ENCODE measurements at regions not wholly inside any gene's neighbourhood (a gene's known extent, or its start where the extent isn't known, plus 50 kb on each side); places are given as distances from the start of the nearest gene placed in this dataset.

- H3K27ac ChIP-seq = no peak overlapping the region
- H3K27me3 ChIP-seq = no peaks in the 10 kb centered on the region
- no peak for DNase-seq
- ATAC-seq = no peak
- no peak overlapping the region for H3K4me3 ChIP-seq
- 52% methylated on average over 11 of the region's 11 CpGs for WGBS (ENCODE audit: insufficient coverage, low coverage, low lambda C conversion rate, missing lambda C conversion rate)
- H3K4me1 ChIP-seq = no peaks in the 10 kb centered on the region
- intact Hi-C loops (cut with DNase I) = no loop called here
- TF ChIP-seq POLR2A (IDR thresholded peaks at IDR 0.05) = no peak
- TF ChIP-seq, protein P1, sequence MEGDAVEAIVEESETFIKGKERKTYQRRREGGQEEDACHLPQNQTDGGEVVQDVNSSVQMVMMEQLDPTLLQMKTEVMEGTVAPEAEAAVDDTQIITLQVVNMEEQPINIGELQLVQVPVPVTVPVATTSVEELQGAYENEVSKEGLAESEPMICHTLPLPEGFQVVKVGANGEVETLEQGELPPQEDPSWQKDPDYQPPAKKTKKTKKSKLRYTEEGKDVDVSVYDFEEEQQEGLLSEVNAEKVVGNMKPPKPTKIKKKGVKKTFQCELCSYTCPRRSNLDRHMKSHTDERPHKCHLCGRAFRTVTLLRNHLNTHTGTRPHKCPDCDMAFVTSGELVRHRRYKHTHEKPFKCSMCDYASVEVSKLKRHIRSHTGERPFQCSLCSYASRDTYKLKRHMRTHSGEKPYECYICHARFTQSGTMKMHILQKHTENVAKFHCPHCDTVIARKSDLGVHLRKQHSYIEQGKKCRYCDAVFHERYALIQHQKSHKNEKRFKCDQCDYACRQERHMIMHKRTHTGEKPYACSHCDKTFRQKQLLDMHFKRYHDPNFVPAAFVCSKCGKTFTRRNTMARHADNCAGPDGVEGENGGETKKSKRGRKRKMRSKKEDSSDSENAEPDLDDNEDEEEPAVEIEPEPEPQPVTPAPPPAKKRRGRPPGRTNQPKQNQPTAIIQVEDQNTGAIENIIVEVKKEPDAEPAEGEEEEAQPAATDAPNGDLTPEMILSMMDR (IDR thresholded peaks at IDR 0.05) = no peak
- H3K36me3 ChIP-seq = no peaks in the 10 kb centered on the region
- no peaks in the 10 kb centered on the region for H3K9me3 ChIP-seq
Observed at GRCh38 chr4:59180161-59180560, 2020.0 kb upstream of the ADGRL3 start.

GRCh38 chr4:59180969-59181368 is 2019.2 kb upstream of the ADGRL3 start:
- intact Hi-C loops (cut with DNase I) = no loop called here
- no peak for DNase-seq

GRCh38 chr4:59195839-59196238 is 2004.3 kb upstream of the ADGRL3 start:
- no peaks in the 10 kb centered on the region for H3K36me3 ChIP-seq
- no peak overlapping the region for H3K27ac ChIP-seq
- no peak for TF ChIP-seq POLR2A (IDR thresholded peaks at IDR 0.05)
- TF ChIP-seq, protein P1 (IDR thresholded peaks at IDR 0.05) = no peak
- DNase-seq (no peak), ATAC-seq (no peak)
- no peak overlapping the region for H3K4me3 ChIP-seq
- H3K27me3 ChIP-seq = no peaks in the 10 kb centered on the region
- intact Hi-C loops (cut with DNase I) = no loop called here
- H3K4me1 ChIP-seq = no peaks in the 10 kb centered on the region
- 7% methylated on average over 2 of the region's 2 CpGs for WGBS (ENCODE audit: insufficient coverage, low coverage, low lambda C conversion rate, missing lambda C conversion rate)
- no peaks in the 10 kb centered on the region for H3K9me3 ChIP-seq

More at GRCh38 chr4:59180969-59181368, 2019.2 kb upstream of the ADGRL3 start:
- TF ChIP-seq POLR2A (IDR thresholded peaks at IDR 0.05) = no peak
- TF ChIP-seq, protein P1 (IDR thresholded peaks at IDR 0.05) = no peak
- Histone ChIP-seq H3K36me3 (no peaks in the 10 kb centered on the region), H3K9me3 (no peaks in the 10 kb centered on the region), H3K27me3 (no peaks in the 10 kb centered on the region), H3K4me1 (no peaks in the 10 kb centered on the region), H3K4me3 (no peak overlapping the region), H3K27ac (no peak overlapping the region)
- ATAC-seq = no peak

GRCh38 chr4:59200992-59201391 is 1999.1 kb upstream of the ADGRL3 start:
- 34% methylated on average over 2 of the region's 2 CpGs for WGBS (ENCODE audit: insufficient coverage, low coverage, low lambda C conversion rate, missing lambda C conversion rate)
- intact Hi-C loops (cut with DNase I) = no loop called here
- Histone ChIP-seq H3K4me3 (no peak overlapping the region), H3K4me1 (no peaks in the 10 kb centered on the region), H3K27ac (no peak overlapping the region), H3K36me3 (no peaks in the 10 kb centered on the region), H3K27me3 (no peaks in the 10 kb centered on the region), H3K9me3 (no peaks in the 10 kb centered on the region)
- ATAC-seq (no peak), DNase-seq (no peak)
- no peak for TF ChIP-seq POLR2A (IDR thresholded peaks at IDR 0.05)

DNA sequence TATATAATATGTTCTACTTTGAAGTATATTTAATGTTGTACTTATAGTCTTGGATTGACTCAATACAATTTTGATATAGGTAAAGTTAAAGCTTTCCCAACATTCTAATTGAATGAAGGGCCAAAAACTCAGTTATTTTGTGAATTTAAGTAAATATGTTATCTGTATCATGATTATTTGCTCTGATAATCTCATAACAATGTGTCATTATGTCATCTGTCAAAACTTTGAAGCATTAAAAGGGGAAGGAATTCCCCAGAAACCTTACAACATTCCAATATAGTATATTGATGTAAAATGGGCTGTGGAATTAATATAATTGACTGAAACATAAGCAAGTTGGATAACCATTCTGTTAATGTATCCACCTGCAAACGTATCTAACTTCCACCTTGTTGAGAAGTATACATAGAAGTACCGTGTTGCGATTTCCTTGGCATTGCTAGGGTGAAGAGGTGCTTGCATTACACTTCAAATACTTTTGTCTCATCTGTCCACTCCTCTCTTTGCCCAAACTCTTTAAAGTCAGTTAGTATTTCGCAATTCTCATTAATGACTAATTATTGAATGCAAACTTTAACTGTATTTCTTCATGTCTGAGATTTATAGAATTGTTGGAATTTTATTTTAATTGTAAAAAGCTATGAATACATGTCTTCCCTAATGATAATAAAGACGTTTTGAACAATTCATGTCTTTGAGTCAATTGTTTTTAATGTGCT is 1982.1 kb upstream of the ADGRL3 start:
- Histone ChIP-seq H3K36me3 (no peaks in the 10 kb centered on the region), H3K27me3 (no peaks in the 10 kb centered on the region), H3K4me1 (no peaks in the 10 kb centered on the region), H3K27ac (no peak overlapping the region), H3K9me3 (no peaks in the 10 kb centered on the region), H3K4me3 (no peak overlapping the region)
- TF ChIP-seq, protein P1 (IDR thresholded peaks at IDR 0.05) = no peak
- no peak for TF ChIP-seq POLR2A (IDR thresholded peaks at IDR 0.05)
- ATAC-seq (no peak), DNase-seq (no peak)
- intact Hi-C loops (cut with DNase I) = no loop called here
- 32% methylated on average over 5 of the region's 5 CpGs for WGBS (ENCODE audit: insufficient coverage, low coverage, low lambda C conversion rate, missing lambda C conversion rate)

Measured in right lobe of liver (tissue), 6 donors.